ENCODE measurements at regions not wholly inside any gene's neighbourhood (a gene's known extent, or its start where the extent isn't known, plus 50 kb on each side); places are given as distances from the start of the nearest gene placed in this dataset.

DNA sequence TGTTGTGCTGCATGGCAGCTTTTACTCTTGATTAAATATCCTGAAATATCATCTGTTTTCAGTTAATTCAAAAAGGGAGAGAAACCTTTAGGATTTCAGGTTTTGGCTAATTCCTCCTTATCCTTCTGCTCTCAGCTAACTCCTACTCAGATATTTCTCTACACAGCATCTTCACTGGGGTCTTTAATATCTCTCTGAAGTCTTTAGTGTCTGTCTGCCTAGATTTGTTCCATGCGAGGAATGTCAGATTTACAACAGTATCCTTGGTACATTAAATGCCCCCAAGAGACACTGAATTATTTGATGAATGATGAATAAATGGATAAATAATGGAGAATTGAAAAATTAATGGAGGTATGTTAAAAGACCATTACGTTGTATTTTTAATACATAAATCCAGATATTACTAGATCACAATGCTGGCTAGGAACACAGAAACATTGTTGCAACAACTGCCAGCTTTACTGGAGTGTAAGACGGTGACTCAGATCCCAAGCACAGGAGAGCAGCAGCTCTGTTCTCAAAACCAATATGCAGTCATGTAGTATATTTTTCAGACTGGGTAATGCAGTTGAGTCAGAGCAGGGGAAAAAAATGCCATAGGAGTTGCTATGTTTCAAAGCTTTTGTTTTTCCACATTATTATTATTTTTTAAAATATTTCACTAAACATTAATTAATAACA is 388.0 kb upstream of the SYT4 start:
- no peak for TF ChIP-seq EZH2 (IDR thresholded peaks at IDR 0.05; ENCODE audit: borderline replicate concordance, low read depth, low read length, poor library complexity, severe bottlenecking)
- TF ChIP-seq, protein P1, sequence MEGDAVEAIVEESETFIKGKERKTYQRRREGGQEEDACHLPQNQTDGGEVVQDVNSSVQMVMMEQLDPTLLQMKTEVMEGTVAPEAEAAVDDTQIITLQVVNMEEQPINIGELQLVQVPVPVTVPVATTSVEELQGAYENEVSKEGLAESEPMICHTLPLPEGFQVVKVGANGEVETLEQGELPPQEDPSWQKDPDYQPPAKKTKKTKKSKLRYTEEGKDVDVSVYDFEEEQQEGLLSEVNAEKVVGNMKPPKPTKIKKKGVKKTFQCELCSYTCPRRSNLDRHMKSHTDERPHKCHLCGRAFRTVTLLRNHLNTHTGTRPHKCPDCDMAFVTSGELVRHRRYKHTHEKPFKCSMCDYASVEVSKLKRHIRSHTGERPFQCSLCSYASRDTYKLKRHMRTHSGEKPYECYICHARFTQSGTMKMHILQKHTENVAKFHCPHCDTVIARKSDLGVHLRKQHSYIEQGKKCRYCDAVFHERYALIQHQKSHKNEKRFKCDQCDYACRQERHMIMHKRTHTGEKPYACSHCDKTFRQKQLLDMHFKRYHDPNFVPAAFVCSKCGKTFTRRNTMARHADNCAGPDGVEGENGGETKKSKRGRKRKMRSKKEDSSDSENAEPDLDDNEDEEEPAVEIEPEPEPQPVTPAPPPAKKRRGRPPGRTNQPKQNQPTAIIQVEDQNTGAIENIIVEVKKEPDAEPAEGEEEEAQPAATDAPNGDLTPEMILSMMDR (conservative IDR thresholded peaks at IDR 0.05; ENCODE audit: low read depth, low read length), result no peak
- Histone ChIP-seq H3K27me3 (replicated peaks; ENCODE audit: insufficient read depth, low read depth, low read length, poor library complexity) (no peaks in the 10 kb centered on the region), H3K27ac (ENCODE audit: low read depth, low read length, poor library complexity, severe bottlenecking) (no peak overlapping the region), H3K4me1 (ENCODE audit: insufficient read depth, low read length, poor library complexity, severe bottlenecking) (no peaks in the 10 kb centered on the region), H3K36me3 (ENCODE audit: insufficient read depth, low read length, poor library complexity, severe bottlenecking) (no peaks in the 10 kb centered on the region), H3K4me3 (ENCODE audit: low read depth, low read length, poor library complexity, severe bottlenecking) (no peak overlapping the region), H3K9me3 (ENCODE audit: low read depth, low read length, poor library complexity, severe bottlenecking) (no peaks in the 10 kb centered on the region)
- BruUV-seq (replicated peaks), result no TSS peak
- intact Hi-C loops (cut with micrococcal nuclease; ENCODE audit: unreplicated experiment), result no loop called here
- ChIA-PET CTCF (no interaction called here), POLR2A (ENCODE audit: low non-redundant PET) (no interaction called here)
- no peak for DNase-seq (ENCODE audit: low spot score)

DNA sequence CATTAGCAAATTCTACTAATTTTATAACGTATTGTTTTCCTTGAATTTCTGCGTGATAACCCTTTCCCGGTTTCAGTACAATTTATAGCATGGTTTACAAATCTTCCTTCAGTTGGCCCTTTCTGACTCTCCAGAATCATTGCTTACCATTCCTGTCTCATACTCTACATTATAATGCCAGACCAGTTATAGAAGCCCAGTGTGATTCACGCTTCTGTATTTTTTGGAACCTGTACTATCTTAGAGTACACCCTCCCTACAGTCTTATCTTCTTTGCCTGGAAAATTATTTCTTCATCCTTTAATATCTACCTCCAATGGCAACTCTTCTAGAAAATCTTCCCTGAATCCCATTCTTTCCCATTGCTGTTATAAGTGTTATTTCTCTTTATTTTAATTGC is 391.6 kb upstream of the SYT4 start:
- BruUV-seq (replicated peaks), result no TSS peak
- Histone ChIP-seq H3K27ac (ENCODE audit: low read depth, low read length, poor library complexity, severe bottlenecking) (no peak overlapping the region), H3K9me3 (ENCODE audit: low read depth, low read length, poor library complexity, severe bottlenecking) (no peaks in the 10 kb centered on the region), H3K36me3 (ENCODE audit: insufficient read depth, low read length, poor library complexity, severe bottlenecking) (no peaks in the 10 kb centered on the region), H3K27me3 (replicated peaks; ENCODE audit: insufficient read depth, low read depth, low read length, poor library complexity) (no peaks in the 10 kb centered on the region), H3K4me3 (ENCODE audit: low read depth, low read length, poor library complexity, severe bottlenecking) (no peak overlapping the region), H3K4me1 (ENCODE audit: insufficient read depth, low read length, poor library complexity, severe bottlenecking) (no peaks in the 10 kb centered on the region)
- intact Hi-C loops (cut with micrococcal nuclease; ENCODE audit: unreplicated experiment), result no loop called here
- ChIA-PET CTCF (no interaction called here), POLR2A (ENCODE audit: low non-redundant PET) (no interaction called here)
- DNase-seq (ENCODE audit: low spot score), result no peak
- no peak for TF ChIP-seq EZH2 (IDR thresholded peaks at IDR 0.05; ENCODE audit: borderline replicate concordance, low read depth, low read length, poor library complexity, severe bottlenecking)
- TF ChIP-seq, protein P1 (conservative IDR thresholded peaks at IDR 0.05; ENCODE audit: low read depth, low read length), result no peak

DNA sequence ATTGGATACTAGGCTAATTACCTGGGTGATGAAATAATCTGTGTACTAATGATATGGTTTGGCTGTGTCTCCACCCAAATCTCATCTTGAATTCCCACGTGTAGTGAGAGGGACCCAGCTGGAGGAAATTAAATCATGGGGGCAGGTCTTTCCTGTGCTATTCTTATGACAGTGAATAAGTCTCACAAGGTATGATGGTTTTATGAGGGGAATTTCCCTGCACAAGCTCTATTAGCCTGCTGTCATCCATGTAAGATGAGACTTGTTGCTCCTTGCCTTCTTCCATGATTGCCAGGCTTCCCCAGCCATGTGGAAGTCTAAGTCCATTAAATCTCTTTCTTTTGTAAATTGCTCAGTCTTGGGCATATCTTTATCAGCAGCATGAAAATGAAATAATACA is 394.1 kb upstream of the SYT4 start:
- no peak overlapping the region for H3K27ac ChIP-seq (ENCODE audit: low read depth, low read length, poor library complexity, severe bottlenecking)
- no peaks in the 10 kb centered on the region for H3K4me1 ChIP-seq (ENCODE audit: insufficient read depth, low read length, poor library complexity, severe bottlenecking)
- intact Hi-C loops (cut with micrococcal nuclease; ENCODE audit: unreplicated experiment), result no loop called here
- POLR2A ChIA-PET (ENCODE audit: low non-redundant PET), result no interaction called here
- no peaks in the 10 kb centered on the region for H3K9me3 ChIP-seq (ENCODE audit: low read depth, low read length, poor library complexity, severe bottlenecking)
- no peak for DNase-seq (ENCODE audit: low spot score)
- no peaks in the 10 kb centered on the region for H3K27me3 ChIP-seq (replicated peaks; ENCODE audit: insufficient read depth, low read depth, low read length, poor library complexity)
- TF ChIP-seq, protein P1 (conservative IDR thresholded peaks at IDR 0.05; ENCODE audit: low read depth, low read length), result no peak
- TF ChIP-seq EZH2 (IDR thresholded peaks at IDR 0.05; ENCODE audit: borderline replicate concordance, low read depth, low read length, poor library complexity, severe bottlenecking), result no peak
- no peaks in the 10 kb centered on the region for H3K36me3 ChIP-seq (ENCODE audit: insufficient read depth, low read length, poor library complexity, severe bottlenecking)
- CTCF ChIA-PET, result no interaction called here
- no TSS peak for BruUV-seq (replicated peaks)
- H3K4me3 ChIP-seq (ENCODE audit: low read depth, low read length, poor library complexity, severe bottlenecking), result no peak overlapping the region

All from A673 (cell line).